ENCODE measurements at regions not wholly inside any gene's neighbourhood (a gene's known extent, or its start where the extent isn't known, plus 50 kb on each side); places are given as distances from the start of the nearest gene placed in this dataset.

DNA sequence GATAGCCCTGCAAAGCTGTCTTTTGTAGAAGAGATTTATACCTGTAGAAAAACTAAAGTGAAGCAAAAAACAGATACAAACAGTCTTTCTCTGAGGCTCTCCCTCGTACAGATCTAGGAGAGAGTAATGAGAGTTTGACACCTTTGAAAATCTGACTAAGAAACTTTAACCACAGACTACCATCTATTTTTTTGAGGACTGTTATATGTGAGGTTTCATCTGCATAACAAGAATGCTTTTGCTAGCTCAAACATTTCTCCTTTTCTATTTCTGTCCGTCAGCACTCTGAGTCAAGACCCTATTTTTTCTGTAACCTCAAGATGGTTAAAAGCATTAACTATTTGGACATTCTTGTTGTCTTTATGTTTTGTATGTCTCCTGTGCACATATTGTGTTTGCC, 193.0 kb downstream of the BTBD3 start:
- intact Hi-C loops (cut with micrococcal nuclease), result no loop called here
- Histone ChIP-seq H3K27ac (ENCODE audit: low read length in 2 of 2) (no peak overlapping the region), H2AFZ (ENCODE audit: insufficient read depth, low read depth, low read length, poor library complexity, severe bottlenecking) (no peak overlapping the region), H3K9me3 (ENCODE audit: control extremely low read depth in 1 of 3, control insufficient read depth in 2 of 3, insufficient read depth in 1 of 3, low read length in 2 of 3) (no peaks in the 10 kb centered on the region), H3K27me3 (replicated peaks in 1 of 4; ENCODE audit: control extremely low read depth in 1 of 4, control insufficient read depth in 3 of 4, insufficient read depth in 4 of 4, low read length in 3 of 4) (no peaks in the 10 kb centered on the region), H3K4me3 (ENCODE audit: control extremely low read depth in 1 of 5, extremely low read depth in 1 of 5, insufficient read depth in 1 of 5, low read depth in 2 of 5, low read length in 4 of 5) (no peak overlapping the region), H3K36me3 (replicated peaks in 1 of 2; ENCODE audit: control extremely low read depth in 1 of 2, control insufficient read depth in 1 of 2, extremely low read depth in 1 of 2, insufficient read depth in 2 of 2, low read length in 1 of 2) (no peaks in the 10 kb centered on the region), H3K4me2 (replicated peaks; ENCODE audit: low read depth, low read length, poor library complexity, severe bottlenecking) (no peak overlapping the region), H3K9ac (ENCODE audit: low read length) (no peak overlapping the region), H4K20me1 (ENCODE audit: control insufficient read depth, insufficient read depth, low read length, poor library complexity, severe bottlenecking) (no peaks in the 10 kb centered on the region), H3K79me2 (ENCODE audit: control insufficient read depth, insufficient read depth, low read length) (no peaks in the 10 kb centered on the region), H3K4me1 (ENCODE audit: control insufficient read depth in 2 of 2, insufficient read depth in 2 of 2, low read length in 2 of 2) (peaks cover 0 to 4% of the 10 kb centered on the region in 2 donors)
- no peak for TF ChIP-seq EZH2 (IDR thresholded peaks at IDR 0.05; ENCODE audit: borderline replicate concordance, insufficient read depth, low read depth, low read length, poor library complexity, severe bottlenecking)
- TF ChIP-seq, protein P1, sequence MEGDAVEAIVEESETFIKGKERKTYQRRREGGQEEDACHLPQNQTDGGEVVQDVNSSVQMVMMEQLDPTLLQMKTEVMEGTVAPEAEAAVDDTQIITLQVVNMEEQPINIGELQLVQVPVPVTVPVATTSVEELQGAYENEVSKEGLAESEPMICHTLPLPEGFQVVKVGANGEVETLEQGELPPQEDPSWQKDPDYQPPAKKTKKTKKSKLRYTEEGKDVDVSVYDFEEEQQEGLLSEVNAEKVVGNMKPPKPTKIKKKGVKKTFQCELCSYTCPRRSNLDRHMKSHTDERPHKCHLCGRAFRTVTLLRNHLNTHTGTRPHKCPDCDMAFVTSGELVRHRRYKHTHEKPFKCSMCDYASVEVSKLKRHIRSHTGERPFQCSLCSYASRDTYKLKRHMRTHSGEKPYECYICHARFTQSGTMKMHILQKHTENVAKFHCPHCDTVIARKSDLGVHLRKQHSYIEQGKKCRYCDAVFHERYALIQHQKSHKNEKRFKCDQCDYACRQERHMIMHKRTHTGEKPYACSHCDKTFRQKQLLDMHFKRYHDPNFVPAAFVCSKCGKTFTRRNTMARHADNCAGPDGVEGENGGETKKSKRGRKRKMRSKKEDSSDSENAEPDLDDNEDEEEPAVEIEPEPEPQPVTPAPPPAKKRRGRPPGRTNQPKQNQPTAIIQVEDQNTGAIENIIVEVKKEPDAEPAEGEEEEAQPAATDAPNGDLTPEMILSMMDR (IDR thresholded peaks at IDR 0.05), result no peak
- H3K4me3 Mint-ChIP-seq, result no peak overlapping the region
- DNase-seq (no peak), ATAC-seq (ENCODE audit: low read depth) (no peak)
- POLR2A ChIA-PET, result no interaction called here
- H3K27me3 Mint-ChIP-seq, result no peaks in the 10 kb centered on the region
- no peak overlapping the region for H3K27ac Mint-ChIP-seq
- CTCF ChIA-PET, result no interaction called here
- H3K9me3 Mint-ChIP-seq (ENCODE audit: insufficient read depth), result no peaks in the 10 kb centered on the region
- WGBS (ENCODE audit: insufficient coverage), result no CpG with 5 or more reads among the region's 2 CpGs
- peaks cover 3% of the 10 kb centered on the region for H3K4me1 Mint-ChIP-seq

DNA sequence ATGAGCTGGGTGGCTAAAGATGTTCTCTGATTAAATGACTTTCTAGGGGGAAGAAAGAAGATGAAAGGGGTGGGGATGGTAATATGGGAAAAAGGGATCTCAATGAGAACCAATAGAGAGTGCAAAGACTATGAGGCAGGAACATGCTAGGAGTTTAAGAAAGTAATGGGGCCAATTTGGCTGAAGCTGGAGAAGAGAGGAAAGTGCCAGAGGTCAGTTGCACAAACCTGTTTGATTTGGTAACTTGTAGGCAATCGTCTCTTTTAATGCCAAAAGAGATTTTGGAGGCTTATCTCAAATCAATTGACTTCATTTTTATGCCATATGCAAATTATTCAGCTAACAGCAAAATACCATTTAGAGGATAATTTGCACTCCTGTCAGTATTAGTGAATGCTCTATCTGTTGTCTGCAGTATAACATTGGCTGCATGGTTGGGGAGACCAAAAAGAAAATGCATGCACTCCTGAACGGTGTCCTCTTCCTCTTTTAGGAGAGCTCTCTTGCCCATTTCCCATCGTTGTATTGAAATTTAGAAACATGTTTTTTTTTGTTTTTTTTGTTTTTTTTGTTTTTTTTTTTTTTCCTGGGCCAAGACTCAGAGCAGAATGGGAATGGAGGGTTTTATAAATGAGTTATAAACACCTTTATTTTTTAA, 193.9 kb downstream of the BTBD3 start:
- Histone ChIP-seq H3K4me3 (ENCODE audit: control extremely low read depth in 1 of 5, extremely low read depth in 1 of 5, insufficient read depth in 1 of 5, low read depth in 2 of 5, low read length in 4 of 5) (no peak overlapping the region), H3K27me3 (replicated peaks in 1 of 4; ENCODE audit: control extremely low read depth in 1 of 4, control insufficient read depth in 3 of 4, insufficient read depth in 4 of 4, low read length in 3 of 4) (no peaks in the 10 kb centered on the region), H3K4me2 (replicated peaks; ENCODE audit: low read depth, low read length, poor library complexity, severe bottlenecking) (no peak overlapping the region), H3K36me3 (replicated peaks in 1 of 2; ENCODE audit: control extremely low read depth in 1 of 2, control insufficient read depth in 1 of 2, extremely low read depth in 1 of 2, insufficient read depth in 2 of 2, low read length in 1 of 2) (no peaks in the 10 kb centered on the region), H3K27ac (ENCODE audit: low read length in 2 of 2) (no peak overlapping the region), H4K20me1 (ENCODE audit: control insufficient read depth, insufficient read depth, low read length, poor library complexity, severe bottlenecking) (no peaks in the 10 kb centered on the region), H3K79me2 (ENCODE audit: control insufficient read depth, insufficient read depth, low read length) (no peaks in the 10 kb centered on the region), H3K4me1 (ENCODE audit: control insufficient read depth in 2 of 2, insufficient read depth in 2 of 2, low read length in 2 of 2) (peaks cover 0 to 4% of the 10 kb centered on the region in 2 donors), H3K9ac (ENCODE audit: low read length) (no peak overlapping the region), H3K9me3 (ENCODE audit: control extremely low read depth in 1 of 3, control insufficient read depth in 2 of 3, insufficient read depth in 1 of 3, low read length in 2 of 3) (no peaks in the 10 kb centered on the region), H2AFZ (ENCODE audit: insufficient read depth, low read depth, low read length, poor library complexity, severe bottlenecking) (no peak overlapping the region)
- POLR2A ChIA-PET, result no interaction called here
- ATAC-seq (ENCODE audit: low read depth) (no peak), DNase-seq (no peak)
- CTCF ChIA-PET, result no interaction called here
- no CpG with 5 or more reads among the region's 3 CpGs for WGBS (ENCODE audit: insufficient coverage)
- H3K9me3 Mint-ChIP-seq (ENCODE audit: insufficient read depth), result no peaks in the 10 kb centered on the region
- H3K27ac Mint-ChIP-seq, result no peak overlapping the region
- intact Hi-C loops (cut with micrococcal nuclease), result no loop called here
- H3K4me1 Mint-ChIP-seq, result peaks cover 3% of the 10 kb centered on the region
- H3K4me3 Mint-ChIP-seq, result no peak overlapping the region
- H3K27me3 Mint-ChIP-seq, result no peaks in the 10 kb centered on the region
- TF ChIP-seq, protein P1 (IDR thresholded peaks at IDR 0.05), result no peak
- TF ChIP-seq EZH2 (IDR thresholded peaks at IDR 0.05; ENCODE audit: borderline replicate concordance, insufficient read depth, low read depth, low read length, poor library complexity, severe bottlenecking), result no peak

All from B cell (primary cell).